GM19025 (cell line): ENCODE measurements at regions not wholly inside any gene's neighbourhood (a gene's known extent, or its start where the extent isn't known, plus 50 kb on each side); places are given as distances from the start of the nearest gene placed in this dataset.

Experiments used
- ATAC-seq: cut with Tn5 transposase; IDR thresholded peaks from one replicate; pipeline ENCODE4 v1.9.1; 2021; ENCODE audit warnings: mild to moderate bottlenecking, low read depth, moderate library complexity; ENCODE audit not compliant: unreplicated experiment

DNA sequence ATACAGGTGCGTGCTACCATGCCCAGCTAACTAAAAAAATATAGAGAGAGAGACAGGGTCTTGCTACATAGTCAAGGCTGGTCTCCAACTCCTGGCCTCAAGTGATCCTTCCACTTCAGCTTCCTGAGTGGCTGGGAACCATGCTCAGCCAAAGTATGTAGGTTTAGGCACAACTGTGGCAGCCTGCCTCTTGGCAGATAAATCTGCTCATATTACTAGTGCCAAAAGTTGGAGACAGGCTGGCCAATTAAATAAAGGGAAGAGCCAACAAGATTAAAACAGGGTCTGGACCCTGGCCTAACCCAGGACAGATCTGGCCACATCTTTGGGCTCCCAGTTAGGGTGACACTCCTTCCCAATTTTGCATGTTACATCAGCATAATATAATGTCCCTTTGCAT is 151.7 kb downstream of the CBLN1 start:
- no peak for ATAC-seq

DNA sequence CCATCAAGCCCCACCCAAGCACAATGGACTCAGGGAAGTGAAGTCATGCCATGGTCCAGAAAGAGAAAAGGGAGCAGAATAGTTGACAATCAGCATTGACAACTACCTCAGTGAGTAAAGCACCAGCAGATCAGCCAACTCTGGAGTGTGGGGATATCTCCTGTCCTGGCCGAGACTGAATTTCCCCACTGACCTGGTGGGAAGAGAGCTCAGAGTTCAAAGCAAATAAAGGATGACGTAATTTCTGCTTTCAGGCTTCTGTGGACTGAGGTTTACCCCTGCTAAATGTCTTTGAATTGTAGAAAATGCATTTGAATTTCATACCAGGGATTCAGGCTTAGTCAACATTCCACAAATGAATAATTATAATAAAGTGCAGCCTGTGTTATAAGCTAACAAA is 152.9 kb downstream of the CBLN1 start:
- no peak for ATAC-seq

DNA sequence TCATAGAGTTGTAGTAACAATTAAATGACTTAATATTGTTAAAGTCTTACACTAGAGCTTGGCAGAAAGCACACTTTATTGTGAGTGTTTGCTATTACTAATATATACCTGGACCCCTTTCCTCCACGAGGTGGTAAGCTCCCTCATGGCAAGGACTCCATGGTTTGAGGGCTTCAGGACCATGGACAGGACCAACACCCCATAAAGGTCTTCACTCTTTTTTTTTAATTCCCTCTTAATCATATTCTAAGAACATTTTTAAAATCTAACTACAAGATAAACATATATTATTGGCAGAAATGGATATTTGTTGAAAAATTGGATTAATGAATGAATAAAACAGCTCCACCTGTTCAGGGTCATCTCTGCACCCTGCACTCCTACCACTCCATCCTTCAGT is 154.5 kb downstream of the CBLN1 start:
- ATAC-seq, result no peak

DNA sequence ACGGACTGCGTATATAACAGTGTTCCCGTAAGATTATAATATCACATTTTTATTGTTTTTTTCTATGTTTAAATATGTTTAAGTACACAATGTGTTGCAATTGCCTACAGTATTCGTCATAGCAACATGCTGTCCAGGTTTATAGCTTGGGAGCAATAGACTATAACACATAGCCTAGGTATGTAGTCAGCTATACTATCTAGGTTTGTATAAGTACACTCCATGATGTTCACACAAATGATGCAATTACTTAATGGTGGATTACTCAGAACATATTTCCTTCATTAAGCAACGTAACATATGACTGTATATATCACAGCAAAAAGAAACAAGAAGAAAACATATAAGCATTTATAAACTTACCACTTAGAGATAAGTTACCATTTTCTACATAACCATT is 160.0 kb downstream of the CBLN1 start:
- no peak for ATAC-seq

DNA sequence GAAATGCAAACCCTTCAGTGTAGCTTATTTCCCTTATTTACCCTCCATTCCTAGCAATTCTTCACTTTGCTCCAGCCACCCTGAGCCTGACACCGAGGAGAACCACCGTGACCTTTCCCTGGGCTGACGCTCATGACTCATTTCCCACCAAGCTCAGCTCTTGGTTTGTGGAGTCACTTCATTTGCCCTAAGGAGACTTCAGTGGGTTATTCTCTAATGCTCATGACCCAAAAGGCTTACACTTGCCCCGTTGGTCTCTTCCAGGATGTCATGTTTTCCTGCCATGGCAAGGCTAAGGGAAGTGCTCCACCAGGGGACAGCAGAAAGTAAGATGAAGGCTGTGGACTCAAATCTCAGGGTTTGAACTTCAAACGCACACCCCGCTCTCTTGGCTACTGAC is 161.0 kb downstream of the CBLN1 start:
- ATAC-seq, result no peak

DNA sequence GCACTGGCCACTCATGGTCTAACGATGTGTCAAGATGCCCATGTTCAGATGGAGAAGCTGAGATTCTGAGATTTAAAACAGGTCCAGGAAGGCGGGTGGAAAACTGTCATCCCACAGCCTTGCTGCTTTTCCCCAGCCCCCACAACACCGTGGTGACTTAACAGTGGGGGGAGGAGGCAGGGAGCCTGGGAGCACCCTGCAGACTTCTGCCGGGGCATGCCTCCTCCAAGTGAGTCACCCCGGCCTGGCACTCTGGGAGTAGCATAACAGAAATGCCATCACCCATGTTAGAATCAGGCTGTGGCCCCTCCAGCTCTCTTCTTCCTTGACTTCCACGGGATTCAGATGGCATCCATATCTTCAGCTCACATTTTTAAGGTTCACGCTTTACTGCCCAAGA is 164.8 kb downstream of the CBLN1 start:
- ATAC-seq, result no peak

DNA sequence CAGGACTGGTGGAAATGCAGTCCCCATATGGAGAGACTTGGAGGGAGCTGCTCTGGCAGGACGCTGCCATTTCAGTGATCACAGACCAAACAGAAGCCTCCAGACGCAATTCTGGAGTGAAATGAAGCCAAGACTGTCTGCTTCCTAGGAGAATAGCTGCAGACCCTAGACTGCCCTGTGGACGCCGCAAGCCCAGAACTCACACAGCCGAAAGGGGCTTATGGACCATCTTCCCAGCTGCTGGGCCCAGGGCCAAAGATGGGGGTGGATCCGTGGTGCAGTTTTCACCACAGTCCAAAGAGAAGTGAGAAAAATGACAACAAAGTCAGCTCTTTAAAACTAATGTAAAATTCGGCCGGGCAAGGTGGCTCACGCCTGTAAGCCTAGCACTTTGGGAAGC is 165.7 kb downstream of the CBLN1 start:
- ATAC-seq, result no peak

DNA sequence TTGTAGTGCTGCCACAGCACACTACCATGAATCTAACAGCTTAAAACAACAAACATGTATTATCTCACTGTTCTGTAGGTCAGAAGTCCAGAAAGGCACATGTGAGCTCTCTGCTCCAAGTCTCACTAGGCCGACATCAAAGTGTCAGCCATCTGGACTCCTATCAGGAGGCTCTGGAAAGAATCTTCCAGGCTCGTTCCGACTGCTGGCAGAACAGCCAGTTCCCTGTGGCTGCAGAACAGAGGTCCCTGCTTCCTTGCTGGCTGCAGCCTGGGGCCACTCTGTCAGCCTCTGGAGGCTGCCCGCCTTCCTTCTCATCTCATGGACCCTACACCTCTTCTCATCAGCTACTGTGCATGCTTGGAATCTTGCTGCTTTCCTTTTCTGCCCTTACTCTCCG is 168.9 kb downstream of the CBLN1 start:
- no peak for ATAC-seq

DNA sequence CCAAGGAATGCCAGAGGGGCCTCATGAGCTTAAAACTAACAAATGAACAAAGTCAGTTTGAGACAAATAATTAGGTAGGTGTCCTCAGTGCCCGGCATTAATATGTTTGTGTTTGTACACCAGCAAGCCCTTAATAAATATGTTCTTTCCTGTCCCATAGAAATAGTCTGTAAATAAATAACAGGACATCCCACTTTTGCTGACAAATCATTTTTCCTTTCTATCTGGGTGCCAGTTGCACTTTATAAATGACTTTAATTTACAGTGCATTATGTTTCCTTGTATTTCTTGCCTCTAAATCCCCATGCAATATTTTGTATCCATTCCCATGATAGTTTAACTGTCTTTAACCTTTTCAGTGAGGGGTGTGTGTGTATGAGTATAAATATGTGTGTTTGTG is 170.3 kb downstream of the CBLN1 start:
- ATAC-seq, result no peak

DNA sequence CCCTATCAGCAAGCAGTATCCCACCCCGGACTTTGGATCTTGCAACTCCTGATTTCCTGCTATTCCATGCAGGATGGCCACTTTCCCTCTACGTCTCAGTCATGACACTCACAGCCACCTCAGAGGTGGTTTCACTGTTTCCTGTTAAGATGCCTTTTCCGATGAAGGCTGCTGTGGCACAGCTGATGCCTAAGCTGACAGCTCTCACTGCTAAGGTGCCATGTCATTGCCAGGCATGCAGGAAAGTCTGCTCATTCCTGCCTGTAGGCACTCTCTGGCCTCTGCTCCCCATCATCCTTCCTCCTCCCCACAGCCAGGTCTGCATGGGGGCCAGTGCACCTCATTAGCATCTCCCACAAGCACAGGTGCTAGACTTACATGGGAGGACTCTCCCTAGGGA is 173.0 kb downstream of the CBLN1 start:
- no peak for ATAC-seq

DNA sequence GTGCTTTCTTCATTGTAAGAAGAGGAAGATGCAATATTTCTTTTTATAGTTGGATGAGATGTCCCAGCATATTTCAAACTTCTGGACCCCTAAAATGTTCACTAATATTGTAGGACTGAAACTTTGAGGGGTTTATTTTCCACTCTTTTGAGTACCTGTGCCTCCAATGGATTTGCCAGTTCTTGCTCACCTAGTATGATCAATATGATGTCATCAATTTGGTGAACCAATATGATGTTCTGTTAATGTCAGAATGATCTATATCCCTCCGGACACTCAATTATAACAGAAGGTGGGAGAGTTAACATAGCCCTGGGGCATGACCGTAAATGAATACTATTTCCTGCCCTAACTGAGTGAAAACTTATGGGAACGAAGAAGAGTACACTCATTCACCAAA is 178.3 kb downstream of the CBLN1 start:
- ATAC-seq, result no peak

DNA sequence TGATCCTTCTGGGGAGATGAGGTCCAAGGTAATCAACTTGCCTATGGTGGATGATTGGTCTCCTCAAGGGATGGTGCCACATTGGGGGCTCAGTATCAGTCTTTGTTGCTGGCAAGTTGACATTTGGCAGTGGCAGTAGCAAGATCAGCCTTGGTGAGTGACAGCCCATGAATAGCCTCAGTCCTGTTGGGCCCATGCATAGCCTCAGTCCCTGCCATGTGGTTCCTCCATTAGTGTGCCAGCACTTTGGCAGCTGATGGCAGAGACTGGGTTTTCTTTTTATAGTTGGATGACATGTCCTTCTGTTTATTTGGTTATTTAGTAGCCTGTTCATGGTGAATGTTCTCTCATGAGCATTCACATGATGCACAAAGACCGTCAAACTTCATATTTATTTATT is 179.6 kb downstream of the CBLN1 start:
- no peak for ATAC-seq

DNA sequence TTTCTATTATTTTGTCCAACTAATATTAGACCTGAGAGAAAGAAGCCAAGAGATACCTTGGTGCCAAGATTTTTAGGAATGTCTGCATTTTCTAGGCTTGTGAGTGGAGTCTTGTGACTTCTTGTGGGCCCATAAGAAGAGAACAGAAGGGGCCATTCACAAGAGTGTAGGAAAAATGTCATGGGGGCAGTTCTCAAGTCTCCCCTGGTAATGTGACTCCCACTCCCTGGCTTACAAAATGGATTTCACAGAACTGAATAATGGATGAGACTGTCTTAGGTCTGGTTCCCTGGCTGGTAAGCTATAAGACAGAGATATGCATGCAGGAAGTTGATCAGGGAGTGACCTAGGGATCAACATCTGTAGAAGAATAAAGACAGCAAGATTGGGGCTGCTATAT is 181.3 kb downstream of the CBLN1 start:
- no peak for ATAC-seq

DNA sequence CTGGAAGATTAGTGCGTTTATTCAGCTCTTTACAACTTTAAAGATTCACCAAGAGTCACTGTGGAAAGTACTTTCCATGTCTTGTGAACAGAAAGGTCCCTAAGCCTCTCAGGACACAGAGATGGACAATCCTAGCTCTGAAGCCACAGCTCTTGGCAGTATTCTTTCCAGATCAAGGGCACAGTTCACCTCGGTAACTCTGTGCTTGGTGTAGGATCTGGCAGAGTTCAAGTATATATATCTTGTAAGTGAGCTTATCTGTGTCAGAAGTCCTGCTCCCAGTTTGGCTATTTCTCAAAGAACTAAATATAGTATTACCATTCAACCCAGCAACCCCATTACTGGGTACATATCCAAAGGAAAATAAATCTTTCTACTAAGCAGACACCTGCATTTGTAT is 183.7 kb downstream of the CBLN1 start:
- no peak for ATAC-seq

DNA sequence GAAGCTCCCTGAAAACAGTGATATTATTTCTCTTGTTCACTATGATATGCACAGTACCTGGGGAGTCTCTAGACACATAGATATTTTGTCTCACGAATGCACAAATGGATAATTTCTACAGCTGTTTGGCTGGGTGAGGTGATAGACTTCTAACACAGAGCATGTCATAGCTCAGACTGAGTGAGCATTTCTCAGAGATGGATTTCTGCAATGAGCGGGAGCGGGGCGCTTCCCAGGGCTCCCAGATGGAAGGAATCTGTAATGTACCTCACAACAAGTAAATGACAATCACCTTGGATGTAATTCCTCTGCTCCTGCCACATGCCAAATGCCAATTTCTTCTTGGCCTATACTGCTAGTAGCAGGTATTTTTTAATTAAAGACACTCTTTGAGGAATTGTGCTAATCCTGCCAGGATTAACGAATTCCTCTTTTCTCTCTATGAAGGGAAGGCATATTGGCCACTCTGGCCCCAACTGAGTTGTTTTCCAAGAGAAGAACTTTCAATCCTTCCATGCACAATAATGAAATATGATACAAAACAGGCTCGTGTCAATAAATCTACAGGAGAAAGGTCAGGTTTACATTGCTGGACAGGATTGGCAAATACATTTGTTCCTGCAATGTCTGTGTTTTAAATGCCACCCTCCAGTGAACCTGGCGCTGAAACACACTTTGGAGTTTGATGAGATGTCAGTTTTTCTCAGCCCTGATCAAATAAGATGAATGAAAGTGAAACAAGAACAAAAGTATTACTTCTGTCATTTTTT is 185.3 kb downstream of the CBLN1 start:
- ATAC-seq, result no peak

DNA sequence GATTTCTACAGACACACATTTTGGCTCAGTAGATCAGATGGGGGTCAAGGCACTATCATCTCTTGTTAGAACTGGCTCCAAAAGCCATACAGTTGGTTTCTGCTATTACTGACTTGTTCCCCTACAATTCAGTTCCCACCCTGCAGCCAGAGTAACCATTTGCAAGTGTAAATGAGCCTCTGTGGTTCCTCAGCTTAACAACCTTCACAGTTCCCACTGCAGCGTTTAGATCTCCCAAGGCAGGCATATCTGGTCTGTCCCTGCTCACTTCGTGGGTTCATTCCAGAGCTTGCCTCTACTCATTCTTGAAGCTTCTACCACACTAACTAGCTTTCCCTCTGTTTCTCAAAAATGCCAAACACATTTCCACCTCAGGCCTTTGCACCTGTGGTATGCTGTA is 186.1 kb downstream of the CBLN1 start:
- no peak for ATAC-seq

DNA sequence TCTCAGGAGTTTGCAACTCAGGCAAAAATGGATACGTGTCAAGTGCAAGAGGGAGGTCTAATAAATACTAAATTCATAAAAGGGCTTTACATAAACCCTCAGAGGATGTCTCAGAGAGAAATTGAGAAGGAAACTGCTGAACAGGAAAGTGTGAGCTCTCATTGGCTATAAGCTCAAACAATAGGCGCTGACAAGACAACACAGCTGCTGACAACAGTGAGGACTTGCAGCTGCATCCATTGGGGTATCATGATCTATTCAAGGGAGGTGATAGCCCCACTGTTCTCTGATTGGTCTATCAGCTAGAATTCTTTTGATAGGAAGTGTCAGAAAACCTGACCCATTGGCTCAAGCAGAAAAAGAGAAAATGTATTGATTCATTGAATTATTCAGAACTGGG is 187.2 kb downstream of the CBLN1 start:
- no peak for ATAC-seq

DNA sequence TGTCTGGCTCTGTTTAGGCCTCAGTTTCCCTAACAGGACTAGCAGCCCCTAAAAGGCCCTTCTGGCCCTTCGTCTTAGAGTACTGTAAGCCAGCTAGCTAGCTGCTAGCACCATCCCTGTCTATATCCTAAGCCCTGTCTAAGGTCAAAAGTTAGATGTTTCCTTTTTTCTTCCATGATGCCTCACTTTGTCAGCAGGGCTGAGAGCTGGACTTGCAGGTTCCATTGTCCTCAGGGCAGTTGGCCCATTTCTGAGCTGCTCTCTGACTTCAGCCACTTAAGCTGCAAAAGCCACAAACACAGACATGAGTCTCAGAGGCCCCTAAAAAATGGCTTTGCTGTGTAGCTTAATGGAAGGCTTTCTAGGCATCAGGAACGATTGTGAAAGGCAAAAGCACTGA is 187.7 kb downstream of the CBLN1 start:
- ATAC-seq, result no peak

DNA sequence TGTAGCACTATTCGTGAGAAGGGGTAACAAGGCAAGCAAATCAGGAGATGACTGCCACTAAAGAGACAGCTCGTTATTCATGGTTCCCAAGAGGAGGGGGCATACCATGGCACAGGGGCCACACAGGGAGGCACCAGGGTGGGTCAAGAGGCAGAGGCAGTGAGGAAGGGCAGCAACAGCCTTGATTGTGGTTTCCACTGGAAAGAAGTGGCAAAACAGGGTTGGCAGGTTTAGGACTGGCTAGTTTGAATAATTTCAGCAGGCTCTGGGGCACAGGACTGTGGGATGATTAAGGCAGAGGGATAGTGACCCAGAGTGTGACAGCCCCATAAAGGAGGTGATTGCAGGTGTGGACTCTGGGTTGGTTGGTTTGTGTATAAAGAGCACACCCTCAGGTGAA is 188.9 kb downstream of the CBLN1 start:
- no peak for ATAC-seq

DNA sequence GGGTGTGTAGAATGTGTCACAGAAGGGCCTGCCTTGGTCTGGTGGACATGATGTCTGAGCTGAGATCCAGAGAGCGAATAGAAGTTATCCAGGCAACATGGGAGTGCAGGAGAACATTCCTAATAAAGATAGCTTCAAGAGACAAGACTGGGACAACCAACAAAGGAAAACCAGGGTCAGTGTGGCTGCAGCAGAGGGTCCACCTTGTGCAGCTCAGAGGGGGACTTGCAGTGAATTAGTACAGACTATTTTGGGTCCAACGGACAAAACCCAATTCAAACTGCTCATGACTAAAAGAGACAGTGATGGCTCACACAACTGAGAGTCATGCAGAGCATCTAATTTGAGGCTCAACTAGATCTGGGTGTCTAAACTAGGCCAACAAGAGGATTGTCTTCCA is 192.1 kb downstream of the CBLN1 start:
- ATAC-seq, result no peak

DNA sequence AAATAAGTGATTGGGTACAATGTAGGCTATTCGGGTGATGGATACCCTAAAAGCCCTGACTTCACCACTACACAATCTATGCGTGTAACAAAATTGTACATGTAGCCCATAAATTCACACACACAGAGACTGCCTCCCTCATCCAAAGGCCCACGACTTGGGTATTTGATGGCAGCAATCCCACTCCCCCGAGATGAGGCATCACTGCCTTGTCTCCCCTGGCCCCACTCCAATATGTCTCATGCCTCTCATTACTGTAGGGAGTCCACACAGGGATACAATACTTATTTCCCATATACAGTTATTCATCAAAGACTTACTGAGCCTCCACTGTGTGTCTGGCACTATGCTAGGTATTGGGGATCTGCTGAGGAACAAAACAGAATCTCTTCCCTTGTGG is 192.6 kb downstream of the CBLN1 start:
- ATAC-seq, result no peak

DNA sequence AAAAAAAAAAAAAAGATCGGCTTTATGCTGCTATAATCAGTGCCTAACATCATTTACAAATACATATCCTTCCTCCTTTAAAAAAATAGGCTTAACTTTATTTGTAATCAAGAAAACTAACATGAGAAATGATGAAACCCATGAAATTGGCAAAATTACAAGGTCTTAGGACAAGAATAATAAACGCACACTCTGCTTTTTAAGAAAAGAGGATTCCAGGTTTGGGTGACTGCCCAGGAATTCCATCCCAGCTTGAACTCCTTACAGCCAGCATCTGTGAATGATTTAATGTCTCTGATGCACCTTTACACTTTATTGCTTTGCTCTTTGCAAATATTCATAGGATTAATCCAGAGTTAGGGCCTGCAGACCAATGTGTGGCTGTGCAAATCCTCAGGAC is 196.0 kb downstream of the CBLN1 start:
- no peak for ATAC-seq
